Colonic mucosa (tissue), 4 donors: ENCODE measurements at regions not wholly inside any gene's neighbourhood (a gene's known extent, or its start where the extent isn't known, plus 50 kb on each side); places are given as distances from the start of the nearest gene placed in this dataset.
A peak's percentile ranks its signal among the peaks of the same experiment; 100 is the strongest.
"Not testable (repeated sequence)": the region's sequence is repeated elsewhere in the genome, so short reads cannot be mapped to it uniquely, and the experiment has no call there.

Experiments used
- DNase-seq: peaks from one replicate; pipeline ENCODE4 v3.0.0-alpha.2; 2020
- H3K27ac ChIP-seq: fragments of 200-600 bp; one replicate; pipeline ENCODE4 v1.8.0; 2021
- H3K27me3 ChIP-seq: fragments of 200-600 bp; one replicate; pipeline ENCODE4 v1.8.0; 2021
- H3K36me3 ChIP-seq: fragments of 200-600 bp; one replicate; pipeline ENCODE4 v1.8.0; 2021
- H3K4me1 ChIP-seq: fragments of 200-600 bp; one replicate; pipeline ENCODE4 v1.8.0; 2021; ENCODE audit warnings: mild to moderate bottlenecking
- H3K4me3 ChIP-seq: fragments of 200-600 bp; one replicate; pipeline ENCODE4 v1.8.0; 2021
- H3K9ac ChIP-seq, 2 donors: one replicate each; pipeline ENCODE4 v1.7.0; 2013; ENCODE audit warnings: control low read depth in 2 of 2, low read depth in 2 of 2, low read length in 2 of 2
- H3K9me3 ChIP-seq: fragments of 200-600 bp; one replicate; pipeline ENCODE4 v1.8.0; 2021
- CTCF ChIP-seq: fragments of 200-600 bp; IDR thresholded peaks from one replicate; pipeline ENCODE4 v1.8.0; 2022; ENCODE audit warnings: antibody characterized with exemption, mild to moderate bottlenecking
- intact Hi-C: fragments of 100-400 bp; cut with DNase I; formaldehyde crosslinking; loops from one replicate; pipeline ENCODE4 v1.14.1; 2022
- donor health status: healthy.
- donor health status: DM: no; HTN: no; CAD: no.
- donor health status: DM: no; HTN: no; CAD: no.

GRCh38 chr3:197459571-197459970 lies 96.2 kb downstream of the BDH1 start:
- H3K27me3 ChIP-seq, H3K9ac ChIP-seq, H3K27ac ChIP-seq, DNase-seq, H3K4me3 ChIP-seq, H3K9me3 ChIP-seq, H3K36me3 ChIP-seq, intact Hi-C loops: not testable (repeated sequence)
- H3K4me1 ChIP-seq, result peaks cover 17% of the 10 kb centered on the region

GRCh38 chr3:197458906-197459470 lies 96.8 kb downstream of the BDH1 start:
- Histone ChIP-seq H3K9me3 (no peaks in the 10 kb centered on the region), H3K27ac (peak overlapping the region; percentile 36), H3K36me3 (no peaks in the 10 kb centered on the region), H3K27me3 (no peaks in the 10 kb centered on the region), H3K4me1 (peaks cover 17% of the 10 kb centered on the region), H3K4me3 (no peak overlapping the region), H3K9ac (peak overlapping the region in 1 of 2 donors; percentile 53)
- intact Hi-C loops, result no loop called here
- DNase-seq, result peak; percentile 66
- TF ChIP-seq CTCF, result no peak

GRCh38 chr3:197458179-197458707 lies 97.5 kb downstream of the BDH1 start:
- H3K4me3 ChIP-seq, result no peak overlapping the region
- H3K4me1 ChIP-seq, result peaks cover 17% of the 10 kb centered on the region
- no peak overlapping the region for H3K9ac ChIP-seq
- intact Hi-C loops, result no loop called here
- peak; percentile 66 for DNase-seq
- peak overlapping the region; percentile 36 for H3K27ac ChIP-seq
- peak; percentile 31 for TF ChIP-seq CTCF
- H3K9me3 ChIP-seq, result no peaks in the 10 kb centered on the region
- no peaks in the 10 kb centered on the region for H3K27me3 ChIP-seq
- H3K36me3 ChIP-seq, result no peaks in the 10 kb centered on the region

- Histone ChIP-seq H3K4me3 (peak overlapping the region; percentile 49), H3K36me3 (no peaks in the 10 kb centered on the region), H3K27me3 (no peaks in the 10 kb centered on the region), H3K9ac (peak overlapping the region; percentile 41 to 76), H3K27ac (peak overlapping the region; percentile 67), H3K9me3 (no peaks in the 10 kb centered on the region), H3K4me1 (peaks cover 17% of the 10 kb centered on the region)
- TF ChIP-seq CTCF, result no peak
- intact Hi-C loops, result no loop called here
- peak; percentile 83 for DNase-seq
These were observed 99.3 kb downstream of the BDH1 start for GRCh38 chr3:197456261-197457091.

GRCh38 chr3:197454841-197455240 lies 100.9 kb downstream of the BDH1 start:
- H3K4me3 ChIP-seq, H3K9ac ChIP-seq, DNase-seq, H3K27me3 ChIP-seq, intact Hi-C loops, H3K27ac ChIP-seq, H3K9me3 ChIP-seq, H3K36me3 ChIP-seq: not testable (repeated sequence)
- peaks cover 17% of the 10 kb centered on the region for H3K4me1 ChIP-seq

GRCh38 chr3:197454014-197454413 lies 101.8 kb downstream of the BDH1 start:
- intact Hi-C loops, result no loop called here
- no peaks in the 10 kb centered on the region for H3K36me3 ChIP-seq
- no peak overlapping the region for H3K9ac ChIP-seq
- no peaks in the 10 kb centered on the region for H3K9me3 ChIP-seq
- no peak overlapping the region for H3K27ac ChIP-seq
- no peaks in the 10 kb centered on the region for H3K27me3 ChIP-seq
- H3K4me1 ChIP-seq, result peaks cover 17% of the 10 kb centered on the region
- no peak for DNase-seq
- TF ChIP-seq CTCF, result peak; percentile 13
- H3K4me3 ChIP-seq, result no peak overlapping the region
